HG03520 (cell line): ENCODE measurements at regions not wholly inside any gene's neighbourhood (a gene's known extent, or its start where the extent isn't known, plus 50 kb on each side); places are given as distances from the start of the nearest gene placed in this dataset.

ENCODE experiments used
- ATAC-seq: cut with Tn5 transposase; IDR thresholded peaks from one replicate; pipeline ENCODE4 v1.9.1; 2021; ENCODE audit warnings: mild to moderate bottlenecking, moderate library complexity; ENCODE audit not compliant: unreplicated experiment

DNA sequence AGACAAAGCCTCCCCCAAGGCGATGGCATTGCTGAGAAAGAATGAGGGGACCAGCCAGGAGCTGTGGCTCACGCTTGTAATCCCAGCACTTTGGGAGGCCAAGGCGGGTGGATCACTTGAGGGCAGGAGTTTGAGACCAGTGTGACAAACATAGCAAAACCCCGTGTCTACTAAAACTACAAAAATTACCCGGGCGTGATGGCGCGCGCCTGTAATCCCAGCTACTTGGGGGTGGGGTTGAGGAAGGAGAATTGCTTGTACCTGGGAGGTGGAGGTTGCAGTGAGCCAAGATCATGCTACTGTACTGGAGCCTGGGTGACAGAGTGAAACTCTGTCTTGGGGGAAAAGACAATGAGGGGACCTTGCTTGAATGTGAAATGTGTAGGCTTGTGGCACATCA lies 402.4 kb upstream of the C2CD4B start:
- ATAC-seq, result no peak

GRCh38 chr15:62568004-62568403 lies 402.9 kb upstream of the C2CD4B start:
- ATAC-seq, result no peak

DNA sequence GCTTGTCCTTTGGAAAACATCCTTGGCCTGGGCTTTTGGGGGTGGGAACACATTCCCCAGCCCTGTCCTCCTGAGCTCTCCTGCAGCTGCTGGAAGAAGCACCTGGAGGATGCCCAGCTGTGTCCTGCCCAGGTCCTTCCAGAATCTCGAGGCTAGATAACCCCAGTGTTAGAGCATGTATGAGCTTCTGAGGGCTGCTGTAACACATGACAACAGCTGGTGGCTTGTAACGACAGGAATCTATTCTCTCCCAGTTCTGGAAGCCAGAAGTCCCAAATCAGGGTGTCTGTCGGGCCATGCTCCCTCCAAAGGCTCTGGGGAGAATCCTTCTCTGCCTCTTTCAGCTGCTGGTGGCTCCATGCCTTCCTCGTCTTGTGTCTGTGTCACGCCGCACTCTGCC lies 403.6 kb upstream of the C2CD4B start:
- no peak for ATAC-seq

- ATAC-seq, result no peak
Observed at GRCh38 chr15:62569460-62570404, 404.6 kb upstream of the C2CD4B start.

GRCh38 chr15:62570405-62570783 lies 405.3 kb upstream of the C2CD4B start:
- no peak for ATAC-seq

DNA sequence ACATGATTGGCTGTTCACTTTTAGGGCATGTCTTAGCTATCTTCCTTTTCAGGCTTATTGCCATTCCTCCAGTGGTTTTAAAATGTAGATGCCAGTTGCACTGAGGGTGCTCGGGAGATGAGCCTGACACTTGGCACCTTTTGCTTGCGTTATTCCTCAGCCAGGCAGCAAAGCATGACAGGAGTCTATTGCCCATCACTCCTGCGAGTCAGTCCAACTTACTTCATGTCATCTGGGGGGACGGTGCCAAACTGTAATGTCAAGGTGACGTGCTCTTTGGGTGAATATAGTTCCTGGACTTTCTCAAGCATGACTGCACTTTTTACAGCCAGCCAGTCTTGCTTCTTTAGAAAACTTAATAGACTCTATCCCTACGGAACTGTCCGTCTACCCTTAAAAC lies 406.0 kb upstream of the C2CD4B start:
- ATAC-seq, result no peak

DNA sequence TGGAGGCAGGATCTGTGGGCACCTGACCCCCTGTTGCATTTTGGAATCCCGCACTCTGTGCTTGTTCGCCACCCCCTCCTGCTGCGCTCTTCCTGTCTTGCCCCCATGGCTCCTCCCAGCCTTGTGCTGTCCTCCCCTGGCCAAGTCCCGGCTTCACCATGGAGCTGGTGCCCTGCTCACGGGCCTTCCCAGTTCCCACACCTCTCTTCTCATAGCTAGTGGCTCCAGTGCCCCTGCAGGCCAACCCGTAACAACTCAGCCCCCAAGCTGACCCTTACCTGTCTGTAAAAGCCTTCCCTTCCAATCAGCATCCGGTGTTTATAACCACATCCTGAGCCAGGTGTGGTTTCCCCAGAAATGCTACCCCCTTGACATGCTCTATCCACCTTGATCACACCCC lies 407.7 kb upstream of the C2CD4B start:
- no peak for ATAC-seq

DNA sequence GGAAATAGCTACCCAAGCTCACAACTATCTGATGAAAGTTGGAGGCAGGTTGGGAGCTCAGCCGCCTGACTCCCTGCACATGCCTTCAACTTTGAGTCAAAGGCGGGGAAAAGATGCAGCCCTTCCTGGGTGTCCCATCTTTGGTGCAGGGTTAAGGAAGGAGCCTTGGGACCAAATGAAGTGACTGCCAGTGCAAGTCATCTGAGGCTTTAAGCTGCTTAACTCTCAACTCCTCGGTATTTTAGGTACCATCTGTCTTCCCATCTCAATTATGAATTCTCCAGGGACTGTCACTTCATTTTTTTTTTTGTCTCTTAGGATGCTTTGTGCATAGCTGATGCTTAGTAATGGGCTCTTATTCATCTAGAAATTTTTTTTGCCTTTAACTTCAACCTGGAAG lies 408.8 kb upstream of the C2CD4B start:
- no peak for ATAC-seq

GRCh38 chr15:62578546-62578945 lies 413.5 kb upstream of the C2CD4B start:
- ATAC-seq, result no peak

- ATAC-seq, result no peak
Observed at GRCh38 chr15:62578960-62579359, 413.9 kb upstream of the C2CD4B start.

GRCh38 chr15:62579842-62580241 lies 414.8 kb upstream of the C2CD4B start:
- ATAC-seq, result no peak

GRCh38 chr15:62582580-62582979 lies 417.5 kb upstream of the C2CD4B start:
- no peak for ATAC-seq

DNA sequence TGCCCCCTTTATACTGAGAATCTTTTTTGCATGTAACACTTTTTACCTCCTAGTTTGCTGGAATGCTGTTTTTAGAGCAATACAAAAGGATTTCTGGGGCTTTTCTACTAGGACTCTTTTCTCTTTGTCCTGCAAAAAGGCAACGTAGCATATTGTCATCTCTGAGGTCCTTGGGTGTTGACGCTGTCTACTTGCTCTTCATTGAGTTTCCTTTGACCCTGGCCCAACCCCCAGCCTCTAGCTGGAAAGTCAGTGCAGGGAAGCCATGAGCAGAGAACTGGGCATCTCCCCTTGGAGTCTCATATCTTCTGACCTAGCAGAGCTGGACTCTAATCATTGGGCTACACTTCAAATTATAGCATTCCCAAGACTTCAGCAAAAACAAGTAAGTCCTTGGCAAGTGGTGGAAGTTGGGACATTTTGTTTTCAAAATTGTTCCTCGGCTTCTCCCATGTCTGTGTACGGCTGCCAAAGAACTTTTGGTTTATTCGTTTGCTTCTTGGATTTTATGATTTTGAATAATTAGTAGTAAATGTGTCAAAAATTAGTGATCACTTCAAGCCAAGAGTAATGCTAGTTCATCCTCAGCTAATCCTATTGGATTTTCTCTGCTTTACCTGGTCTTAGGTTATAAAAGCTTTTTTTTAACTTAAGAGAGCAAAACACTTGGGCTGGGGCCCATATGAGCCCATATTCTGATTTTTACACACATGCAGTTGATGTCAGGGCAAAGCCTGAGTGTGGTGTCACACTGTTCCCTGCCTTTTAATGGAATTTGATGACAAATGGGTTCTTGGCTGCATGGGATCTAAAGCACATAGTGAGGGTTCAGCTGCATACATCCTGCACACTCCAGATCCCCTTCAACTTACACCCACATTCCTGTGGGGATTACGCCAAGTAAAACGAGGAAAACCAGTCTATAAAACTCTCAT lies 419.5 kb upstream of the C2CD4B start:
- no peak for ATAC-seq

DNA sequence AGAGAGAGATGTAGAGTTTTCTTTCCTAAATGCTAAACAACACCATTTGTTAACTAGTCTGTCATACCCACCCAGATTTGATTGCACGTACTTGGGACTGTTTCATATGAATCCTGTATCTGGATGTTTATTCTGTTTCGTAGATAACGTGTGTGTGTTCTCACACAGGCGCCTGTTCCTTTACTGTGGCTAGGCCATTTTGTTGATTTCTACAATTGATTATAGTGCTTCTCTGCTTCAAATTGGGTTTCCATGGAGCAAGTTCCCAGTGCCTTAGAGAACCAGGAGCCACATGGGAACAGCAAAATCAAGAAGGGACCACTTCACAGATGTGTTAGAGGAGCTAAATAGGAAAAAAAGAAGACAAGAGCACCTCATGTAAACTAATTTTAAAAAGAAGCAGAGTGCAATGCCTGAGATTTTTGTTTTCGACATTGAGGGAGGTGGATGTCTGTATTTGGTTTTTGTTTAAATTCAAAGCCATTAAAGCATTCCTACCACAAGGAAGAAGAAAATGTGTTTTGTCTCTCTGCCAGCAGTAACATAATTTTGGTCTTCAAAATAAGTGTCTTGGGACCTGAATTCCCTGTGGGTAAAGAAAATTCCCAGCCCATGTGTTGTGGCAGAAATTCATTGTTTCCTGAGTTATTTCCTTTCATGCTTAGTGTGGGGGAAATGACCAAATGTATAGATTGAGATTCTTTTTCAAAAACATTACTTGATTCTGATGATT lies 424.0 kb upstream of the C2CD4B start:
- no peak for ATAC-seq

- no peak for ATAC-seq
Observed at GRCh38 chr15:62591842-62592838, 427.1 kb upstream of the C2CD4B start.

GRCh38 chr15:62592920-62593319 lies 427.8 kb upstream of the C2CD4B start:
- ATAC-seq, result no peak

DNA sequence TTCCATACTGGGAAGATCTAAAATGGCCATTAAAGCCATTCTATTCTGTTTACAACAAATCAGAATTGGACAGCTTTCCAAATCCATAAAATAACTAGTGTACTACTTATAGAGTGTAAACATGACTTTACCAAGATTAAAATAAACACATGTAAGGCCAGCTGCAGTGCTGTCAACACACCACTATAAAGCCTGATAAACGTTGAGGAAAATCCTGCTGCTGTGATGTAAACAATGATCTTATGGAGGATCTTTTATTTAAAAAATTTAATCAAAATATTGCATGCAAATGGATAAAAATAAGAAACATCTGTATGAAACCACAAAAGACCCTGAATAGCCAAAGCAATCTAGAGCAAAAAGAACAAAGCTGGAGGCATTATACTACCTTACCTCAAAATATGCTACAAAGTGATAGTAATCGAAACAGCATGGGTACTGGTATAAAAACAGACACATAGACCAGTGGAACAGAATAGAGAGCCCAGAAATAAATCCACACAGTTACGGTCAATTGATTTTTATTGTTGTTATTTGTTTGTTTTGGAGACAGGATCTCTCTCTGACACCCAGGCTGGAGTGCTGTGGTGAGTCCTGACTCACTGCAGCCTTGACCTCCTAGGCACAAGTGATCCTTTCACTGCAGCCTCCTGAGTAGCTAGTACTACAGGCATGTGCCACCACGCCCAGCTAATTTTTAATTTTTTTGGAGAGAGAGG lies 428.8 kb upstream of the C2CD4B start:
- no peak for ATAC-seq

DNA sequence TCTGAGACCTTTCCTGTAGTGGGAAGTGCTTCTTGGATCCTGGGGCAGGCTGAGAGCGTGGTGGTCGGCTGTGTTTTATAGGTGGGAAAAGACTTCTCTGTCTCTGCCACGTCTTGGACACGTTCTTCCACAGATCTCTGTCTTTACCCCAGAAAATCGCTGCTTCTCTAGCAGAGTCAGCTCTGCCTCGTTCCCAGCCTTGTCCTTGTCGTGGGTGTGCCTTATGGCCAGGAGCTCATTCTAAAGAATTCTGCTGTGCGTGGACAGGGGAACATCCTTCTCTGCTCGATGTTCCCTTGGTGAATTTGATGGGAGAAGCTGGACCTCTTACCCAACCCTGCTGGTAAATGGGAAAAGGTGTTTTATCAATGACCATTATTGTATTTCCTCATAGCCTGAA lies 433.1 kb upstream of the C2CD4B start:
- ATAC-seq, result no peak
